ENCODE measurements at regions not wholly inside any gene's neighbourhood (a gene's known extent, or its start where the extent isn't known, plus 50 kb on each side); places are given as distances from the start of the nearest gene placed in this dataset.

- no peak for DNase-seq (ENCODE audit: low spot score)
- TF ChIP-seq CTCF (IDR thresholded peaks at IDR 0.05) = no peak
- ATAC-seq (ENCODE audit: low FRiP score) = no peak
These were observed 112.8 kb upstream of the TEX51 start for GRCh38 chr2:126785862-126786261.

- no peak for TF ChIP-seq CTCF (IDR thresholded peaks at IDR 0.05)
- no peak for DNase-seq (ENCODE audit: low spot score)
- no peak for ATAC-seq (ENCODE audit: low FRiP score)
These were observed 111.9 kb upstream of the TEX51 start for GRCh38 chr2:126786765-126787164.

GRCh38 chr2:126787289-126787688 is 111.4 kb upstream of the TEX51 start:
- DNase-seq (ENCODE audit: low spot score) = no peak
- no peak for TF ChIP-seq CTCF (IDR thresholded peaks at IDR 0.05)
- ATAC-seq (ENCODE audit: low FRiP score) = no peak

- ATAC-seq (ENCODE audit: low FRiP score) (no peak), DNase-seq (ENCODE audit: low spot score) (no peak)
- no peak for TF ChIP-seq CTCF (IDR thresholded peaks at IDR 0.05)
These were observed 110.6 kb upstream of the TEX51 start for GRCh38 chr2:126788113-126788512.

- no peak for TF ChIP-seq CTCF (IDR thresholded peaks at IDR 0.05)
- no peak for DNase-seq (ENCODE audit: low spot score)
These were observed 110.0 kb upstream of the TEX51 start for GRCh38 chr2:126788652-126789051.

GRCh38 chr2:126790987-126791780 is 107.5 kb upstream of the TEX51 start:
- DNase-seq (ENCODE audit: low spot score) = no peak
- no peak for ATAC-seq (ENCODE audit: low FRiP score)
- TF ChIP-seq CTCF (IDR thresholded peaks at IDR 0.05) = no peak

More at GRCh38 chr2:126788652-126789051, 110.0 kb upstream of the TEX51 start:
- ATAC-seq (ENCODE audit: low FRiP score) = no peak

- no peak for ATAC-seq (ENCODE audit: low FRiP score)
- TF ChIP-seq CTCF (IDR thresholded peaks at IDR 0.05) = no peak
- no peak for DNase-seq (ENCODE audit: low spot score)
These were observed 106.5 kb upstream of the TEX51 start for GRCh38 chr2:126792186-126792585.

All from omental fat pad (tissue), 3 donors.